GM23338 (cell line): ENCODE measurements at regions not wholly inside any gene's neighbourhood (a gene's known extent, or its start where the extent isn't known, plus 50 kb on each side); places are given as distances from the start of the nearest gene placed in this dataset.

Experiments
- CREB1 ChIP-seq: fragments of 250-450 bp; sonication (Bioruptor Pico); IDR thresholded peaks from 2 replicates; pipeline ENCODE4 v1.5.0; 2020; ENCODE audit warnings: low read depth, mild to moderate bottlenecking, moderate library complexity
- EZH2 ChIP-seq: fragments of 200-600 bp; sonication (generic); IDR thresholded peaks from one replicate; pipeline ENCODE4 v1.8.0; 2017; ENCODE audit warnings: antibody characterized with exemption, mild to moderate bottlenecking, low read depth; ENCODE audit not compliant: unreplicated experiment
- EZH2phosphoT487 ChIP-seq: fragments of 200-600 bp; sonication (generic); IDR thresholded peaks from one replicate; pipeline ENCODE4 v1.8.1; 2018; ENCODE audit warnings: antibody characterized with exemption; ENCODE audit not compliant: unreplicated experiment
- JUNB ChIP-seq: IDR thresholded peaks from one replicate; pipeline ENCODE4 v1.6.1; 2016; ENCODE audit warnings: antibody characterized with exemption; ENCODE audit not compliant: unreplicated experiment
- NANOG ChIP-seq: IDR thresholded peaks from 2 replicates; pipeline ENCODE4 v1.6.1; 2016; ENCODE audit warnings: antibody characterized with exemption, borderline replicate concordance
- POLR2AphosphoS5 ChIP-seq: IDR thresholded peaks from 2 replicates; pipeline ENCODE4 v1.6.1; 2016; ENCODE audit warnings: antibody characterized with exemption, low read depth
- ZNF114 ChIP-seq: fragments of 250-450 bp; sonication (Bioruptor Pico); IDR thresholded peaks from 2 replicates; pipeline ENCODE4 v1.5.0; 2020; ENCODE audit warnings: mild to moderate bottlenecking, moderate library complexity
- TF ChIP-seq, protein P1 (sequence below), 2 experiments: fragments of 200-600 bp in 1 of 2; sonication (generic) in 1 of 2; conservative IDR thresholded peaks; 2 replicates each; pipeline versions ENCODE4 v1.5.1 to v1.6.1; 2016 to 2017; ENCODE audit warnings: antibody characterized with exemption in 2 of 2, low read depth in 2 of 2, mild to moderate bottlenecking in 2 of 2, moderate library complexity in 1 of 2
- TF ChIP-seq, protein P2 (sequence below): IDR thresholded peaks from 2 replicates; pipeline ENCODE4 v1.6.1; 2016; ENCODE audit warnings: antibody characterized with exemption
- TF ChIP-seq, protein P3 (sequence below): IDR thresholded peaks from one replicate; pipeline ENCODE4 v1.6.1; 2018; ENCODE audit warnings: antibody characterized with exemption; ENCODE audit not compliant: unreplicated experiment

DNA sequence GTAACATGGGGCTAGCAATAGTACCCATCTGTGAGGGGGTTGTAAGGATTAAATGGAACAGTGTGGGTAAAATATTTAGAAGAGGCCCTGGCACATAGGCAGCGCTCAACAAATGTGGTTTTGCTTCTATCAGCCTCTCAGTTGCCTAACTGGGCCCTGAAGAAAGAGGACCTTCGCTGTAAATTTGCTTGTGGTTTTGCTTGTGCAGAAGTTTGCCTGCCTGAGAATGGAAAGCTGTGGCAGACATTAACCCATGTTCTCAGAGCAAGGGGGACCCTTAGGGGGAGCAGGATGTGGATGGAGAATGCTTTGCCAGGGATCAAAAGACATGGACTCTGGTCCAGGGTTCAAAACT lies 160.1 kb downstream of the BRMS1L start:
- TF ChIP-seq, protein P1, sequence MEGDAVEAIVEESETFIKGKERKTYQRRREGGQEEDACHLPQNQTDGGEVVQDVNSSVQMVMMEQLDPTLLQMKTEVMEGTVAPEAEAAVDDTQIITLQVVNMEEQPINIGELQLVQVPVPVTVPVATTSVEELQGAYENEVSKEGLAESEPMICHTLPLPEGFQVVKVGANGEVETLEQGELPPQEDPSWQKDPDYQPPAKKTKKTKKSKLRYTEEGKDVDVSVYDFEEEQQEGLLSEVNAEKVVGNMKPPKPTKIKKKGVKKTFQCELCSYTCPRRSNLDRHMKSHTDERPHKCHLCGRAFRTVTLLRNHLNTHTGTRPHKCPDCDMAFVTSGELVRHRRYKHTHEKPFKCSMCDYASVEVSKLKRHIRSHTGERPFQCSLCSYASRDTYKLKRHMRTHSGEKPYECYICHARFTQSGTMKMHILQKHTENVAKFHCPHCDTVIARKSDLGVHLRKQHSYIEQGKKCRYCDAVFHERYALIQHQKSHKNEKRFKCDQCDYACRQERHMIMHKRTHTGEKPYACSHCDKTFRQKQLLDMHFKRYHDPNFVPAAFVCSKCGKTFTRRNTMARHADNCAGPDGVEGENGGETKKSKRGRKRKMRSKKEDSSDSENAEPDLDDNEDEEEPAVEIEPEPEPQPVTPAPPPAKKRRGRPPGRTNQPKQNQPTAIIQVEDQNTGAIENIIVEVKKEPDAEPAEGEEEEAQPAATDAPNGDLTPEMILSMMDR (conservative IDR thresholded peaks at IDR 0.05; ENCODE audit: low read depth in 2 of 2) = no peak
- TF ChIP-seq, protein P2, sequence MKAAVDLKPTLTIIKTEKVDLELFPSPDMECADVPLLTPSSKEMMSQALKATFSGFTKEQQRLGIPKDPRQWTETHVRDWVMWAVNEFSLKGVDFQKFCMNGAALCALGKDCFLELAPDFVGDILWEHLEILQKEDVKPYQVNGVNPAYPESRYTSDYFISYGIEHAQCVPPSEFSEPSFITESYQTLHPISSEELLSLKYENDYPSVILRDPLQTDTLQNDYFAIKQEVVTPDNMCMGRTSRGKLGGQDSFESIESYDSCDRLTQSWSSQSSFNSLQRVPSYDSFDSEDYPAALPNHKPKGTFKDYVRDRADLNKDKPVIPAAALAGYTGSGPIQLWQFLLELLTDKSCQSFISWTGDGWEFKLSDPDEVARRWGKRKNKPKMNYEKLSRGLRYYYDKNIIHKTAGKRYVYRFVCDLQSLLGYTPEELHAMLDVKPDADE = no peak
- no peak for TF ChIP-seq EZH2
- no peak for TF ChIP-seq CREB1 (CRISPR knock-in tag)
- TF ChIP-seq, protein P3, sequence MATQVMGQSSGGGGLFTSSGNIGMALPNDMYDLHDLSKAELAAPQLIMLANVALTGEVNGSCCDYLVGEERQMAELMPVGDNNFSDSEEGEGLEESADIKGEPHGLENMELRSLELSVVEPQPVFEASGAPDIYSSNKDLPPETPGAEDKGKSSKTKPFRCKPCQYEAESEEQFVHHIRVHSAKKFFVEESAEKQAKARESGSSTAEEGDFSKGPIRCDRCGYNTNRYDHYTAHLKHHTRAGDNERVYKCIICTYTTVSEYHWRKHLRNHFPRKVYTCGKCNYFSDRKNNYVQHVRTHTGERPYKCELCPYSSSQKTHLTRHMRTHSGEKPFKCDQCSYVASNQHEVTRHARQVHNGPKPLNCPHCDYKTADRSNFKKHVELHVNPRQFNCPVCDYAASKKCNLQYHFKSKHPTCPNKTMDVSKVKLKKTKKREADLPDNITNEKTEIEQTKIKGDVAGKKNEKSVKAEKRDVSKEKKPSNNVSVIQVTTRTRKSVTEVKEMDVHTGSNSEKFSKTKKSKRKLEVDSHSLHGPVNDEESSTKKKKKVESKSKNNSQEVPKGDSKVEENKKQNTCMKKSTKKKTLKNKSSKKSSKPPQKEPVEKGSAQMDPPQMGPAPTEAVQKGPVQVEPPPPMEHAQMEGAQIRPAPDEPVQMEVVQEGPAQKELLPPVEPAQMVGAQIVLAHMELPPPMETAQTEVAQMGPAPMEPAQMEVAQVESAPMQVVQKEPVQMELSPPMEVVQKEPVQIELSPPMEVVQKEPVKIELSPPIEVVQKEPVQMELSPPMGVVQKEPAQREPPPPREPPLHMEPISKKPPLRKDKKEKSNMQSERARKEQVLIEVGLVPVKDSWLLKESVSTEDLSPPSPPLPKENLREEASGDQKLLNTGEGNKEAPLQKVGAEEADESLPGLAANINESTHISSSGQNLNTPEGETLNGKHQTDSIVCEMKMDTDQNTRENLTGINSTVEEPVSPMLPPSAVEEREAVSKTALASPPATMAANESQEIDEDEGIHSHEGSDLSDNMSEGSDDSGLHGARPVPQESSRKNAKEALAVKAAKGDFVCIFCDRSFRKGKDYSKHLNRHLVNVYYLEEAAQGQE = no peak
- TF ChIP-seq POLR2AphosphoS5 = no peak
- TF ChIP-seq JUNB = no peak
- TF ChIP-seq EZH2phosphoT487 = no peak
- TF ChIP-seq ZNF114 (CRISPR knock-in tag) = no peak
- no peak for TF ChIP-seq NANOG
